HG02938 (cell line): ENCODE measurements at regions not wholly inside any gene's neighbourhood (a gene's known extent, or its start where the extent isn't known, plus 50 kb on each side); places are given as distances from the start of the nearest gene placed in this dataset.
"Not testable (repeated sequence)": the region's sequence is repeated elsewhere in the genome, so short reads cannot be mapped to it uniquely, and the experiment has no call there.

Experiments
- ATAC-seq: cut with Tn5 transposase; IDR thresholded peaks from one replicate; pipeline ENCODE4 v1.9.1; 2021; ENCODE audit warnings: mild to moderate bottlenecking, moderate library complexity; ENCODE audit not compliant: unreplicated experiment

GRCh38 chrX:115840729-115841409 is 279.9 kb downstream of the PLS3 start:
- ATAC-seq, result not testable (repeated sequence)

GRCh38 chrX:115850986-115851385 is 290.0 kb downstream of the PLS3 start:
- ATAC-seq, result not testable (repeated sequence)

DNA sequence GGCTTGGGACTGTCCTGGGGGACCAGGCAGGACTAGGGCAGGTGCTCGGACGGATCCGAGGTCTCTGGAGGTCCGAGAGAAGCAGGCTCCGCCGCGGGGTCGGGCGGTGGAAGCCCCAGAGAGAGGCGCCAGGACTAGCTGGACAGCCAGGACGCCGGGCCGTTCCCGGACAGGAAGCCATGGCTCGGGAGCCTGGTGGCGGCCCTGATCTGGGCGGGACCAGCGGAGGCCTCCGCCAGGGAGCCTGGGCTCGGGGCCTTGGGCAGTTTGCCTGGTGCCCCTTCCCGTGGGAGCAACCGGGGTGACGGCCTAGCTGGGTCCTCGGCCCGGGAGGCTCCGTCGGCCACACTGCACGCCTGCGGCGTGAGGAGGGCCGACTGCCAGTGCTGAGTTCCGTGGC is 292.3 kb downstream of the PLS3 start:
- ATAC-seq, result not testable (repeated sequence)

GRCh38 chrX:115881170-115881569 is 289.4 kb upstream of the AGTR2 start:
- ATAC-seq, result not testable (repeated sequence)

GRCh38 chrX:115884121-115884520 is 286.4 kb upstream of the AGTR2 start:
- ATAC-seq, result not testable (repeated sequence)

GRCh38 chrX:115888041-115888440 is 282.5 kb upstream of the AGTR2 start:
- not testable (repeated sequence) for ATAC-seq

GRCh38 chrX:115888519-115888918 is 282.0 kb upstream of the AGTR2 start:
- not testable (repeated sequence) for ATAC-seq

- no peak for ATAC-seq
Measured at GRCh38 chrX:115889121-115889890, 281.2 kb upstream of the AGTR2 start.

DNA sequence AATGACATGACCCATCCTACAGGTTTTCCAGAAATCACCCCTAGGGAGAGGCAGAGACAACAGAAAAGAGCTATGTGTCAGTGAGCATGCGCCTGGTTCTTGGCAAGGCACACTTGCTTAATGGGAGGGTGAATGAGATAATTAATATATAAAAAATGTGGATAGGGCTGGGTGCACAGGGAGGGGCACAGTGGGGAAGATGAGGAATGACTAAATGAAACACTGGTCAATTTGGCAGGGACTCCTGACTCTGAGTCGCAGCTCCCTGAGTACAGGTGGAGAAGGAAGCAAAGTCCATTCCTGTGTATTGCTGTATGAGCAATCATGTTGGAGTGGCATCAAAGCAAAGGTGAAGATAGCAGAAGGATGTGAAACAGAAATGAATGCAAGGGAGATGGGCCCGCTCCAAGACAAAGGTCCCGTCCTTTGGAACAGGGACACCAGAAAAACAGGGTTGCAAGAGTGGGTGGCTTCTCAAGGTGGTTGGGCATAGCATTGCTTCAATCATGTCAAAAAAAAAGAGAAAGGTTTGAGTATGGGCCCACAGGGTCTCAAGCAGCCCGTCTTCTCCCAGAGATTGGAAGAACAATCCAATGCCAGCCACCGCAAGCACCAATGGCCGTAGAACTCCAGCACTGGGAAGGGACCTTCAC is 278.4 kb upstream of the AGTR2 start:
- ATAC-seq, result no peak

- ATAC-seq, result peak; percentile 64
Measured at GRCh38 chrX:115892787-115893671, 277.5 kb upstream of the AGTR2 start.

DNA sequence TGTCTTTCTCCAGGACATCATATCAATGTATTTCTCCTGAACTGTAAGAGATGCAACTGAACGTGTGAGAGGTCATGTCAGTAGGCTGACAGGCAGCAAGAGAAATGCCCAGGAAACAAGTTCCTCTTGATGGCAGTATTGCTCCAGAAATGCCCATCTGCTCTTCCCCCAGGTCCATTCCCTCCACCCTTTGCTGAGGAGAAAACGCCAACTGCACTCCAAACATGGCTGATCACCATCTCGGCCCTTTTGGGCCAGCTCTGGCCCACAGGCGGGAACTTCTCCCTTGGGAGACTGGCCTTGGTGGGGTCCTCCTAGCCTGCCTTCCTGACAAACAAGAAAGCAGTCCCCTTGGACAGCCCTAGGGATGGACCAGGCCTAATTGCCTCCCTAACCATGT is 276.5 kb upstream of the AGTR2 start:
- peak; percentile 40 for ATAC-seq

- ATAC-seq, result no peak
Measured at GRCh38 chrX:115895678-115896329, 274.7 kb upstream of the AGTR2 start.

- no peak for ATAC-seq
Measured at GRCh38 chrX:115896362-115896761, 274.2 kb upstream of the AGTR2 start.

DNA sequence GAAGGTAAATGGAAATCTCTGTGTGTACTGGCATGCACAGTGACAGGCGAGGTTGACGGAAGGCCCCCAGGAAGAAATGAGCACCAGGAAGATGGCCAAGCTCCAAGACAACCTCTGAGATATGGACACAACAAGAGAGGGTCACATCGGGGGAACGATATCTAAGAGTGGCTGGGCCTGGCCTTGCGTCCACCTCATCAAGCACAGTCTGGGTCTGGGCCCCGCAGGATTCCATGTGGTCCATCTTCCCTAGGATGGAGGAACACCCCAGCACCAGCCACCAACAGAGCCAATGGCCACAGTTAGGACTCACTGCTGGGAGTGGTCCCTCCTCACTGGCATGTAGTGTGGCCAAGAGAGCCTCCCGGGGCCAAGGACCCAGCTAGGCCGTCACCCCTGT is 272.6 kb upstream of the AGTR2 start:
- ATAC-seq, result no peak

DNA sequence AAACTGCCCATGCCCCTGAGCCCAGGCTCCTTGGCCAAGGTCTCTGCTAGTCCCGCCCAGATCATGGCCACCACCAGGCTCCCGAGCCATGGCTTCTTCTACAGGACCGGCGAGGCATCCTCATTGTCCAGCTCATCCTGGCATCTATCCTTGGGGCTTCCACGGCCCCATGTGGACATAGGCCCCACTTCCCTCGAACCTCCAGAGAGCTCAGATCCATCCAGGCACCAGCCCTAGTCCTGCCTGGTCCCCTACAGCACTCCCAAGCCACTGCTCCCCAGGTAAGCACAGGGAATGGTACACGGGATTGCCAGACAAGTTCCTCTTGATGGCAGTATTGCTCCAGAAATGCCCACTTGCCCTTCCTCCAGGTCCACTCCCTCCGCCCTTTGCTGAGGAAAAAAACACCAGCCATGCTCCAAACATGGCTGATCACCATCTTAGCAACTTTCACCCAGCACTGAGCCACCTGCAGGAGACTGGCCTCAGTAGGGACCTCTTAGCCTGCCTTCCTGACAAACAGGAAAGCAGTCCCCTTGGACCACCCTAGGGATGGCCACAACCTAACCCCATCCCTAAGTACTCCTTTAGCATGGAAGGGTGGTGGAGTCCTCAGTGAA is 272.1 kb upstream of the AGTR2 start:
- no peak for ATAC-seq

- ATAC-seq, result no peak
Measured at GRCh38 chrX:115900425-115900824, 270.1 kb upstream of the AGTR2 start.

- no peak for ATAC-seq
Measured at GRCh38 chrX:115901241-115901640, 269.3 kb upstream of the AGTR2 start.

DNA sequence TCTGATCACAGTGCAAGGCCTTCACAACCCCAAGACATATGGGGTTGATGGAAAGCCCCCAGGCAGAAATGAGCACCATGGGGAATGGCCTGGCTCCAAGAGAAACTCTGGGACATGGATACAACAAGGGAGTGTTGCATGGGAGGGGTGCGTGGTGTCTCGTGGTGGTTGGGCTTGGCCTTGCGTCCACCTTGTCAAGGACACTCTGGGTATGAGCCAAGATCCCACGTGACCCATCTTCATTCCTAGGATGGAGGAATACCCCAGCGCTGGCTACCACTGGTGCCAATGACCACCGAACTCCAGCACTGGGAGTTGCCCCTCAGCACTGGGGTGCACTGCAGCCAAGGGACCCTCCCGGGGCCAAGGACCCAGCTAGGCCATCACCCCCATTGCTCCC is 267.5 kb upstream of the AGTR2 start:
- no peak for ATAC-seq

DNA sequence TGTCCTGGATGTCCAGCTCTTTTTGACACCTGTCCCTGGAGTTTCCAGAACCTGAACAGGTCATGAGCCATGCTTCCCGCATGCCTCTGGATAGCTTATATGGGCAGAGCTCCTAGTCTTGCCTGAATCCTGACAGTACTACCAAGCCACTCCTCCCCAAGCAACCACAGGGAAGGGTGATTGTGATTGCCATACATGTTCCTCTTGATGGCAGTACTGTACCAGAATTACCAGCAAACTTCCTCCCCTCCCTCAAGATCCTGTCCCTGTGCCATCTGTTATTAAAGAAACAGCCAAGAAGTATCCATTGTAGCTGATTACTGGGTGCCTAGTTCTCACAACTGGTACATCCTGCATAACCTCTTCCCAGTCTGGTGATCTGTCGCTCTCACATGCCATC is 264.3 kb upstream of the AGTR2 start:
- ATAC-seq, result no peak

DNA sequence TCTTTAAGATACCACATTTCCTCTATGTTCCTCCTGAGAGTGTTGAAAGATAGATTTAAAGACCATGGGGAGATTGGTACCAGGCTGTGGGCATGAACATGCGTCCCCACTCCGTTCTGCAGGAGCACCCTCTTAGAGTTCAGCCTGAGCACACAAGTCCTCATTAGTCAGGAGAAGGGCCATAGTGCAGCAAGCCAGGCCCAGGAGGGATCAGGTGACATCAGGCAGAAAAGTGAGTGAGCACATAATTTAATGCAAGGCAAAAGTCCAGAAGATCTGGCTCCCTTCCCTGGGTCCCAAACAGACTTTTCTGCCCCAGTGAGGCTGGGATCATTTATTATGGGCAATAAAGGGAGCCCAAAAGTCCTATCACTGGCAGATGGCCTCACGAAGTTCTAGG is 263.7 kb upstream of the AGTR2 start:
- ATAC-seq, result no peak
